Trophoblast cell (in vitro differentiated cells and primary cell): ENCODE measurements at regions not wholly inside any gene's neighbourhood (a gene's known extent, or its start where the extent isn't known, plus 50 kb on each side); places are given as distances from the start of the nearest gene placed in this dataset.

Experiments
- DNase-seq, 2 donors: peaks; one replicate each; pipeline ENCODE4 v3.0.0-alpha.2; 2016
- H2AFZ ChIP-seq: 2 replicates; pipeline ENCODE4 v1.6.1; 2013; ENCODE audit warnings: low read length, moderate library complexity, mild to moderate bottlenecking; ENCODE audit not compliant: insufficient read depth, poor library complexity
- H2AK5ac ChIP-seq: 2 replicates; pipeline ENCODE4 v1.6.1; 2013; ENCODE audit warnings: mild to moderate bottlenecking, low read length
- H2BK120ac ChIP-seq: 2 replicates; pipeline ENCODE4 v1.6.1; 2013; ENCODE audit warnings: low read length, mild to moderate bottlenecking, moderate library complexity; ENCODE audit not compliant: insufficient read depth, poor library complexity
- H2BK12ac ChIP-seq: 2 replicates; pipeline ENCODE4 v1.6.1; 2013; ENCODE audit warnings: mild to moderate bottlenecking, low read length, moderate library complexity
- H2BK5ac ChIP-seq: 2 replicates; pipeline ENCODE4 v1.6.1; 2013; ENCODE audit warnings: low read length, low read depth, moderate library complexity, mild to moderate bottlenecking; ENCODE audit not compliant: poor library complexity
- H3K14ac ChIP-seq: 2 replicates; pipeline ENCODE4 v1.6.1; 2013; ENCODE audit warnings: mild to moderate bottlenecking, low read length
- H3K18ac ChIP-seq: 2 replicates; pipeline ENCODE4 v1.6.1; 2013; ENCODE audit warnings: mild to moderate bottlenecking, low read length
- H3K23ac ChIP-seq: 2 replicates; pipeline ENCODE4 v1.6.1; 2013; ENCODE audit warnings: low read length
- H3K27ac ChIP-seq: 2 replicates; pipeline ENCODE4 v1.5.1; 2013; ENCODE audit warnings: low read depth, mild to moderate bottlenecking, inconsistent platforms, low read length, moderate library complexity
- H3K27me3 ChIP-seq: 2 replicates; pipeline ENCODE4 v1.6.1; 2013; ENCODE audit warnings: inconsistent platforms, mild to moderate bottlenecking, low read length, moderate library complexity; ENCODE audit not compliant: insufficient read depth
- H3K36me3 ChIP-seq, 2 experiments: 1 replicate in 1 of 2; 2 replicates in 1 of 2; pipeline ENCODE4 v1.6.1; 2013; ENCODE audit warnings: low read length in 2 of 2, mild to moderate bottlenecking in 2 of 2, moderate library complexity in 1 of 2; ENCODE audit not compliant: insufficient read depth in 2 of 2, control insufficient read depth in 1 of 2
- H3K4ac ChIP-seq: 2 replicates; pipeline ENCODE4 v1.6.1; 2013; ENCODE audit warnings: low read depth, mild to moderate bottlenecking, low read length, moderate library complexity
- H3K4me1 ChIP-seq, 2 experiments: 1 replicate in 1 of 2; 2 replicates in 1 of 2; pipeline ENCODE4 v1.6.1; 2013; ENCODE audit warnings: low read length in 2 of 2, mild to moderate bottlenecking in 2 of 2, moderate library complexity in 1 of 2; ENCODE audit not compliant: insufficient read depth in 2 of 2, control insufficient read depth in 1 of 2
- H3K4me2 ChIP-seq: 2 replicates; pipeline ENCODE4 v1.6.1; 2013; ENCODE audit warnings: inconsistent platforms, mild to moderate bottlenecking, low read length, moderate library complexity
- H3K4me3 ChIP-seq: 2 replicates; pipeline ENCODE4 v1.5.1; 2013; ENCODE audit warnings: mild to moderate bottlenecking, low read depth, low read length, inconsistent platforms
- H3K79me1 ChIP-seq: one replicate; pipeline ENCODE4 v1.6.1; 2013; ENCODE audit warnings: low read length
- H3K79me2 ChIP-seq: 2 replicates; pipeline ENCODE4 v1.6.1; 2013; ENCODE audit warnings: low read length, mild to moderate bottlenecking; ENCODE audit not compliant: control insufficient read depth, insufficient read depth, poor library complexity
- H3K9ac ChIP-seq: 2 replicates; pipeline ENCODE4 v1.6.1; 2013; ENCODE audit warnings: mild to moderate bottlenecking, low read length
- H3K9me3 ChIP-seq: 2 replicates; pipeline ENCODE4 v1.6.1; 2013; ENCODE audit warnings: low read depth, mild to moderate bottlenecking, control low read depth, inconsistent platforms, low read length; ENCODE audit not compliant: insufficient read depth
- H4K12ac ChIP-seq: 2 replicates; pipeline ENCODE4 v1.6.1; 2013; ENCODE audit warnings: low read depth, mild to moderate bottlenecking, low read length, moderate library complexity
- H4K8ac ChIP-seq: 2 replicates; pipeline ENCODE4 v1.6.1; 2013; ENCODE audit warnings: low read depth, mild to moderate bottlenecking, low read length, moderate library complexity
- H4K91ac ChIP-seq: one replicate; pipeline ENCODE4 v1.6.1; 2013; ENCODE audit warnings: low read depth, mild to moderate bottlenecking, low read length, moderate library complexity
- WGBS: extraction: QIAGEN DNeasy Blood & Tissue Kit; methylation state at CpG from one replicate; pipeline ENCODE4 v1.1.7; 2013; ENCODE audit warnings: missing lambda C conversion rate; ENCODE audit not compliant: insufficient read length, insufficient coverage; ENCODE audit errors: extremely low coverage; 5-methylcytosine and 5-hydroxymethylcytosine counted together

GRCh38 chr7:13165854-13166253, 478.4 kb downstream of the ARL4A start:
- H3K14ac ChIP-seq: no peak overlapping the region
- no peak overlapping the region for H2BK120ac ChIP-seq
- no peak overlapping the region for H2BK5ac ChIP-seq
- DNase-seq: no peak
- peaks cover 2% of the 10 kb centered on the region for H3K9me3 ChIP-seq
- H4K8ac ChIP-seq: no peak overlapping the region
- no peak overlapping the region for H3K4ac ChIP-seq
- H4K12ac ChIP-seq: no peak overlapping the region
- no peak overlapping the region for H4K91ac ChIP-seq
- H3K27ac ChIP-seq: no peak overlapping the region
- H2AK5ac ChIP-seq: no peak overlapping the region
- H3K4me1 ChIP-seq: no peaks in the 10 kb centered on the region
- no peaks in the 10 kb centered on the region for H3K36me3 ChIP-seq
- H3K9ac ChIP-seq: no peak overlapping the region
- H3K79me1 ChIP-seq: no peaks in the 10 kb centered on the region
- no CpG with 5 or more reads among the region's 4 CpGs for WGBS
- H3K27me3 ChIP-seq: no peaks in the 10 kb centered on the region
- H3K18ac ChIP-seq: no peak overlapping the region
- no peak overlapping the region for H3K4me3 ChIP-seq
- H3K23ac ChIP-seq: no peak overlapping the region
- no peak overlapping the region for H2AFZ ChIP-seq
- H3K4me2 ChIP-seq: no peak overlapping the region
- no peaks in the 10 kb centered on the region for H3K79me2 ChIP-seq
- no peak overlapping the region for H2BK12ac ChIP-seq

GRCh38 chr7:13166801-13167200, 479.4 kb downstream of the ARL4A start:
- no peak for DNase-seq

GRCh38 chr7:13169356-13169755, 481.9 kb downstream of the ARL4A start:
- H3K23ac ChIP-seq: no peak overlapping the region
- H2BK120ac ChIP-seq: no peak overlapping the region
- no peak overlapping the region for H3K9ac ChIP-seq
- no peak overlapping the region for H3K18ac ChIP-seq
- no peaks in the 10 kb centered on the region for H3K36me3 ChIP-seq
- H2BK5ac ChIP-seq: no peak overlapping the region
- H3K4me2 ChIP-seq: no peak overlapping the region
- no peaks in the 10 kb centered on the region for H3K4me1 ChIP-seq
- no peak overlapping the region for H4K91ac ChIP-seq
- peaks cover 2% of the 10 kb centered on the region for H3K9me3 ChIP-seq
- H2BK12ac ChIP-seq: no peak overlapping the region
- H3K27ac ChIP-seq: no peak overlapping the region
- no peak overlapping the region for H2AK5ac ChIP-seq
- H4K8ac ChIP-seq: no peak overlapping the region
- DNase-seq: no peak
- H3K4ac ChIP-seq: no peak overlapping the region
- H4K12ac ChIP-seq: no peak overlapping the region
- no peaks in the 10 kb centered on the region for H3K79me2 ChIP-seq
- H2AFZ ChIP-seq: no peak overlapping the region
- H3K14ac ChIP-seq: no peak overlapping the region
- no peaks in the 10 kb centered on the region for H3K79me1 ChIP-seq
- H3K27me3 ChIP-seq: no peaks in the 10 kb centered on the region
- no CpG with 5 or more reads among the region's 3 CpGs for WGBS
- no peak overlapping the region for H3K4me3 ChIP-seq

More at GRCh38 chr7:13166801-13167200, 479.4 kb downstream of the ARL4A start:
- Histone ChIP-seq H3K4ac (no peak overlapping the region), H3K4me1 (no peaks in the 10 kb centered on the region), H2BK120ac (no peak overlapping the region), H3K9me3 (peaks cover 2% of the 10 kb centered on the region), H3K4me3 (no peak overlapping the region), H2AK5ac (no peak overlapping the region), H3K18ac (no peak overlapping the region), H3K27me3 (no peaks in the 10 kb centered on the region), H3K23ac (no peak overlapping the region), H3K79me1 (no peaks in the 10 kb centered on the region), H3K36me3 (no peaks in the 10 kb centered on the region), H4K91ac (no peak overlapping the region), H3K27ac (no peak overlapping the region), H3K79me2 (no peaks in the 10 kb centered on the region), H4K12ac (no peak overlapping the region), H3K4me2 (no peak overlapping the region), H2BK12ac (no peak overlapping the region), H4K8ac (no peak overlapping the region), H3K14ac (no peak overlapping the region), H2BK5ac (no peak overlapping the region), H3K9ac (no peak overlapping the region), H2AFZ (no peak overlapping the region)
- WGBS: no CpG with 5 or more reads among the region's 1 CpG

GRCh38 chr7:13174991-13175390, 487.6 kb downstream of the ARL4A start:
- Histone ChIP-seq H2BK120ac (no peak overlapping the region), H2BK12ac (no peak overlapping the region)

More at GRCh38 chr7:13174991-13175390, 487.6 kb downstream of the ARL4A start:
- Histone ChIP-seq H3K36me3 (no peaks in the 10 kb centered on the region), H3K4me2 (no peak overlapping the region), H2AFZ (no peak overlapping the region), H4K8ac (no peak overlapping the region), H3K18ac (no peak overlapping the region), H3K9ac (no peak overlapping the region), H4K12ac (no peak overlapping the region), H3K14ac (no peak overlapping the region), H3K4me3 (no peak overlapping the region), H3K27ac (no peak overlapping the region), H3K4me1 (no peaks in the 10 kb centered on the region), H2BK5ac (no peak overlapping the region), H3K79me2 (no peaks in the 10 kb centered on the region), H3K9me3 (no peaks in the 10 kb centered on the region), H3K79me1 (no peaks in the 10 kb centered on the region), H3K4ac (no peak overlapping the region), H2AK5ac (no peak overlapping the region), H3K27me3 (no peaks in the 10 kb centered on the region), H3K23ac (no peak overlapping the region), H4K91ac (no peak overlapping the region)
- DNase-seq: no peak
- no CpG with 5 or more reads among the region's 1 CpG for WGBS
